ENCODE measurements at regions not wholly inside any gene's neighbourhood (a gene's known extent, or its start where the extent isn't known, plus 50 kb on each side); places are given as distances from the start of the nearest gene placed in this dataset.

DNA sequence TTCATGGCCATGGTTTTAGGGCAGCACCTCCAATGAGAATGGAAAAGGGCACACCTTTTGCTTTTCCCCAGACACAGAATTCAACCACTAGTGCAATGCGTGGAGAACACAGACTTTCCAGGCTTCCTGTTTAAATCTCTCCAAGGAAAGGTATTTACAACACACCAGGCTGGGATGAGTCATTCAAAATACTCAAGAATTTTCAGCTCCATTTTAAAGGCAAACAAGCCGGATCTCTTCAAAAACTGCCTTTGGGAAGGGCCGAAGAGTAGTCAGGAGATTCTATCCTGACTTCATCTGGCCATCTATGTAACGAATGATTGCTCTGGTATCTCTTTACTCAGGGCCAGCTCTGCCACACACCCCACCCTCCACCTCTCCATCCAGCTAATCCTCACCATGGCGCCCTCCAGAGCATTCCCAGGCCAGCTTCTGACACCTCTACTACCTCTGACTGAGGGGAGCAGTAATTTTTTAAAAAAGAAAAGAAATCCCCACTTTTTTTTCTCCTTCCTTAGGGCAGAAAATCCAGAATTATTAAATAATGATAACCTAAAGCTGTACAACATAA lies 254.6 kb downstream of the LY86 start:
- DNase-seq (no peak), ATAC-seq (replicated peaks in 1 of 4) (no peak)
- Histone ChIP-seq H3K27me3 (replicated peaks in 1 of 2; ENCODE audit: control insufficient read depth in 2 of 2, extremely low read depth in 1 of 2, insufficient read depth in 2 of 2, low read length in 1 of 2) (peaks cover 0 to 25% of the 10 kb centered on the region in 2 experiments), H3K27ac (ENCODE audit: low read length) (no peak overlapping the region), H3K9me3 (no peaks in the 10 kb centered on the region), H3K4me1 (ENCODE audit: control insufficient read depth in 1 of 2, extremely low read depth in 1 of 2, insufficient read depth in 2 of 2, low read length in 2 of 2) (no peaks in the 10 kb centered on the region), H3K36me3 (ENCODE audit: control insufficient read depth in 2 of 2, extremely low read depth in 1 of 2, insufficient read depth in 1 of 2, low read length in 1 of 2) (no peaks in the 10 kb centered on the region), H3K4me3 (ENCODE audit: control insufficient read depth in 1 of 2, extremely low read depth in 1 of 2, low read length in 1 of 2) (no peak overlapping the region)
- ChIA-PET POLR2A (interaction anchor here in 1 of 2 donors (0.6 kb wide), 1 partner anchor 14 kb away, joined by 4 read pairs; no protein-coding TSS in a partner anchor), CTCF (interaction anchor here in 1 of 2 donors (0.6 kb wide), 1 partner anchor 108 kb away, joined by 3 read pairs; no protein-coding TSS in a partner anchor)
- Mint-ChIP-seq H3K9me3 (peaks cover 11 to 15% (median 12%) of the 10 kb centered on the region in 3 donors), H3K27ac (no peak overlapping the region), H3K36me3 (no peaks in the 10 kb centered on the region), H3K27me3 (peaks cover 7 to 16% of the 10 kb centered on the region in 2 donors), H3K4me1 (no peaks in the 10 kb centered on the region), H3K4me3 (no peak overlapping the region)
- WGBS (ENCODE audit: insufficient coverage), result 100% methylated on average over 1 of the region's 5 CpGs

DNA sequence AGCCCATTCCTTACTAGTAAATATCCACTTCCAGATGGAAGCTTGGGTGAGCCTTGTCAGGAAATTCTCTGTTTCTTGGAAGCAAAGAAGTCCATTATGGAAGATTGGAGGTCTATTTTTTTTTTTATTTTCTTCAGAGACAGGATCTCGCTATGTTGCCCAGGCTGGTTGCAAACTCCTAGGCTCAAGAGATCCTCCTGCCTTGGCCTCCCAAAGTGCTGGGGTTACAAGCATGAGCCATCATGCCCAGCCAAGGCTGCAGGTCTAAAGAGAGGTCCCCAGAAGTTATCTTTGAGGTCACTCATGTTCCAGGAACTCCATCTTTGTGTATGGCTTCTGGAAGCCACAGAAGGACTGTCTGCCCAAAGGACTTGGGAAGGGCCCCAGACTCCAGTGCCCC lies 255.3 kb downstream of the LY86 start:
- H3K27me3 Mint-ChIP-seq, result peaks cover 7 to 14% of the 10 kb centered on the region in 2 donors
- Histone ChIP-seq H3K9me3 (no peaks in the 10 kb centered on the region), H3K27me3 (replicated peaks in 1 of 2; ENCODE audit: control insufficient read depth in 2 of 2, extremely low read depth in 1 of 2, insufficient read depth in 2 of 2, low read length in 1 of 2) (peaks cover 0 to 25% of the 10 kb centered on the region in 2 experiments), H3K4me1 (ENCODE audit: control insufficient read depth in 1 of 2, extremely low read depth in 1 of 2, insufficient read depth in 2 of 2, low read length in 2 of 2) (no peaks in the 10 kb centered on the region), H3K36me3 (ENCODE audit: control insufficient read depth in 2 of 2, extremely low read depth in 1 of 2, insufficient read depth in 1 of 2, low read length in 1 of 2) (no peaks in the 10 kb centered on the region), H3K4me3 (ENCODE audit: control insufficient read depth in 1 of 2, extremely low read depth in 1 of 2, low read length in 1 of 2) (no peak overlapping the region), H3K27ac (ENCODE audit: low read length) (no peak overlapping the region)
- no peak for DNase-seq
- ChIA-PET POLR2A (no interaction called here), CTCF (no interaction called here)
- H3K27ac Mint-ChIP-seq, result no peak overlapping the region
- H3K4me3 Mint-ChIP-seq, result no peak overlapping the region
- no peak for ATAC-seq (replicated peaks in 1 of 4)
- H3K9me3 Mint-ChIP-seq, result peaks cover 11 to 15% (median 12%) of the 10 kb centered on the region in 3 donors
- no peaks in the 10 kb centered on the region for H3K36me3 Mint-ChIP-seq
- 89% methylated on average over 1 of the region's 1 CpG for WGBS (ENCODE audit: insufficient coverage)
- no peaks in the 10 kb centered on the region for H3K4me1 Mint-ChIP-seq

DNA sequence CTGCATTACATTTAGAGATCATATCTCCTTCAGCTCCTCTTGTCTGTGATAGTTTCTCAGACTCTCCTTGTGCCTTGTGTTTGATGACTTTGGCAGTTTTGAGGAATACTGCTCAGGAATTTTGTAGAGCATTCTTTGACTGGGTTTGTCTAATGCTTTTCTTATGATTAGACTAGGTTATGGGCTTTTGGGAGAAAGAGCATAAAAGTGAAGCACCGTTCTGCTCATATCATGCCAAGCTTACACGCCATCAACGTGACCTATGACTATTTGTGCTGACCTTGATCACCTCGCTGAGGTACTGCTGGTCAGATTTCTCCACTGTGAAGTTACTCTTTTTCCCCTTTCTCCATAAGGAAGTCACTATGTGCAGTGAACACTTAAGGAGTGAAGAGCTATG lies 256.0 kb downstream of the LY86 start:
- no peak for ATAC-seq (replicated peaks in 1 of 4)
- CTCF ChIA-PET, result no interaction called here
- POLR2A ChIA-PET, result no interaction called here

DNA sequence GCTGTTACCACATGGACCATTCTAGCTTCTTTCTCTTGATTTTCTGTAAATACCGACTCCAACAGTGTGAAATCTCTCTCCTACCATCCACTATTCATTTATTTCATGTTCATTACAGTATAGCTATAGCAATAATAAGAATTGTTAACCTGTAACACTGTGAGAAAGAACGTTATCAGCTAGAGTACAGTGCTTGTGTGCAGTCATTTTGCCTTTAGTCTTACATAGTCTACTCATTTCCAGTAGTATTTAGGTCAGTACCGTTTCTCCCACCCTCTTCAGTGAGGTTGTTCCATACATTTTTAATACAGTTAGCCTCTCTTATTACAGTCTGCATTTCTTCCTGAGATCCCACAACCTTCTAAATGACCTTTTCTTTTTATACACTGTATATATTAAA lies 257.1 kb downstream of the LY86 start:
- Histone ChIP-seq H3K36me3 (ENCODE audit: control insufficient read depth in 2 of 2, extremely low read depth in 1 of 2, insufficient read depth in 1 of 2, low read length in 1 of 2) (no peaks in the 10 kb centered on the region), H3K9me3 (no peaks in the 10 kb centered on the region), H3K27me3 (replicated peaks in 1 of 2; ENCODE audit: control insufficient read depth in 2 of 2, extremely low read depth in 1 of 2, insufficient read depth in 2 of 2, low read length in 1 of 2) (peaks cover 0 to 25% of the 10 kb centered on the region in 2 experiments), H3K27ac (ENCODE audit: low read length) (no peak overlapping the region), H3K4me1 (ENCODE audit: control insufficient read depth in 1 of 2, extremely low read depth in 1 of 2, insufficient read depth in 2 of 2, low read length in 2 of 2) (no peaks in the 10 kb centered on the region), H3K4me3 (ENCODE audit: control insufficient read depth in 1 of 2, extremely low read depth in 1 of 2, low read length in 1 of 2) (no peak overlapping the region)
- Mint-ChIP-seq H3K4me3 (no peak overlapping the region), H3K9me3 (peaks cover 11 to 15% (median 12%) of the 10 kb centered on the region in 3 donors), H3K27me3 (peaks cover 7 to 9% of the 10 kb centered on the region in 2 donors), H3K36me3 (no peaks in the 10 kb centered on the region), H3K4me1 (no peaks in the 10 kb centered on the region), H3K27ac (no peak overlapping the region)
- POLR2A ChIA-PET, result no interaction called here
- ATAC-seq (replicated peaks in 1 of 4) (no peak), DNase-seq (no peak)
- WGBS (ENCODE audit: insufficient coverage), result no CpG with 5 or more reads among the region's 3 CpGs
- CTCF ChIA-PET, result interaction anchor here in 1 of 2 donors (0.6 kb wide), 1 partner anchor 1392 kb away, joined by 10 read pairs; no protein-coding TSS in a partner anchor

More for the DNA sequence above, 256.0 kb downstream of the LY86 start:
- H3K36me3 Mint-ChIP-seq, result no peaks in the 10 kb centered on the region
- no peaks in the 10 kb centered on the region for H3K36me3 ChIP-seq (ENCODE audit: control insufficient read depth in 2 of 2, extremely low read depth in 1 of 2, insufficient read depth in 1 of 2, low read length in 1 of 2)
- WGBS (ENCODE audit: insufficient coverage), result 100% methylated on average over 3 of the region's 4 CpGs
- DNase-seq, result no peak
- H3K4me3 ChIP-seq (ENCODE audit: control insufficient read depth in 1 of 2, extremely low read depth in 1 of 2, low read length in 1 of 2), result no peak overlapping the region
- H3K9me3 ChIP-seq, result no peaks in the 10 kb centered on the region
- peaks cover 7 to 11% of the 10 kb centered on the region in 2 donors for H3K27me3 Mint-ChIP-seq
- H3K27ac Mint-ChIP-seq, result no peak overlapping the region
- peaks cover 11 to 15% (median 12%) of the 10 kb centered on the region in 3 donors for H3K9me3 Mint-ChIP-seq
- H3K4me3 Mint-ChIP-seq, result no peak overlapping the region
- no peak overlapping the region for H3K27ac ChIP-seq (ENCODE audit: low read length)
- H3K27me3 ChIP-seq (replicated peaks in 1 of 2; ENCODE audit: control insufficient read depth in 2 of 2, extremely low read depth in 1 of 2, insufficient read depth in 2 of 2, low read length in 1 of 2), result peaks cover 0 to 21% of the 10 kb centered on the region in 2 experiments
- no peaks in the 10 kb centered on the region for H3K4me1 Mint-ChIP-seq
- no peaks in the 10 kb centered on the region for H3K4me1 ChIP-seq (ENCODE audit: control insufficient read depth in 1 of 2, extremely low read depth in 1 of 2, insufficient read depth in 2 of 2, low read length in 2 of 2)

DNA sequence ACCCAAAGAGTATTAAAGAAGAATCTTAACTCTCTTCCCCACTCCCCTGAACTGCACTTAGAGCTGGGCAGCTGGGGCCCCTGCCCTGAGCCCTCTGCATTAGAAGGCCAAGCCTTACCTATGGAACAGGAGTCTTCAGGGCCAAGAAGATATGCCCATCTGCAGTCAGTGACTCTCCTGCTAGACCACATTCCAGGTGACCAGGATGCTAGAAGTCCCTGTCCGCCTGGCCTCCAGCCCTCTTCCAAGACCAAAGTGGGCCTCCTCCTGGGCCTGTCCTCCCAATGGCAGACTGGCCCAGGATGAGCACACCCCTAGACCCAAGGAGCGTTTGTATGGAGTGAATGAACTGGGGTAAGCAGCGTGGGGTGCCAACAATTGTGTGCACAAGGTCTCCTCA lies 259.1 kb downstream of the LY86 start:
- ChIA-PET CTCF (no interaction called here), POLR2A (no interaction called here)
- H3K4me1 Mint-ChIP-seq, result no peaks in the 10 kb centered on the region
- DNase-seq (no peak), ATAC-seq (replicated peaks in 1 of 4) (no peak)
- Histone ChIP-seq H3K4me3 (ENCODE audit: control insufficient read depth in 1 of 2, extremely low read depth in 1 of 2, low read length in 1 of 2) (no peak overlapping the region), H3K36me3 (ENCODE audit: control insufficient read depth in 2 of 2, extremely low read depth in 1 of 2, insufficient read depth in 1 of 2, low read length in 1 of 2) (no peaks in the 10 kb centered on the region), H3K9me3 (no peaks in the 10 kb centered on the region), H3K27ac (ENCODE audit: low read length) (no peak overlapping the region), H3K27me3 (replicated peaks in 1 of 2; ENCODE audit: control insufficient read depth in 2 of 2, extremely low read depth in 1 of 2, insufficient read depth in 2 of 2, low read length in 1 of 2) (peaks cover 0 to 17% of the 10 kb centered on the region in 2 experiments), H3K4me1 (ENCODE audit: control insufficient read depth in 1 of 2, extremely low read depth in 1 of 2, insufficient read depth in 2 of 2, low read length in 2 of 2) (no peaks in the 10 kb centered on the region)
- H3K36me3 Mint-ChIP-seq, result no peaks in the 10 kb centered on the region
- no CpG with 5 or more reads among the region's 3 CpGs for WGBS (ENCODE audit: insufficient coverage)
- peaks cover 11 to 15% (median 12%) of the 10 kb centered on the region in 3 donors for H3K9me3 Mint-ChIP-seq
- H3K27me3 Mint-ChIP-seq, result peaks cover 0 to under 1% of the 10 kb centered on the region in 2 donors
- no peak overlapping the region for H3K4me3 Mint-ChIP-seq
- H3K27ac Mint-ChIP-seq, result no peak overlapping the region

DNA sequence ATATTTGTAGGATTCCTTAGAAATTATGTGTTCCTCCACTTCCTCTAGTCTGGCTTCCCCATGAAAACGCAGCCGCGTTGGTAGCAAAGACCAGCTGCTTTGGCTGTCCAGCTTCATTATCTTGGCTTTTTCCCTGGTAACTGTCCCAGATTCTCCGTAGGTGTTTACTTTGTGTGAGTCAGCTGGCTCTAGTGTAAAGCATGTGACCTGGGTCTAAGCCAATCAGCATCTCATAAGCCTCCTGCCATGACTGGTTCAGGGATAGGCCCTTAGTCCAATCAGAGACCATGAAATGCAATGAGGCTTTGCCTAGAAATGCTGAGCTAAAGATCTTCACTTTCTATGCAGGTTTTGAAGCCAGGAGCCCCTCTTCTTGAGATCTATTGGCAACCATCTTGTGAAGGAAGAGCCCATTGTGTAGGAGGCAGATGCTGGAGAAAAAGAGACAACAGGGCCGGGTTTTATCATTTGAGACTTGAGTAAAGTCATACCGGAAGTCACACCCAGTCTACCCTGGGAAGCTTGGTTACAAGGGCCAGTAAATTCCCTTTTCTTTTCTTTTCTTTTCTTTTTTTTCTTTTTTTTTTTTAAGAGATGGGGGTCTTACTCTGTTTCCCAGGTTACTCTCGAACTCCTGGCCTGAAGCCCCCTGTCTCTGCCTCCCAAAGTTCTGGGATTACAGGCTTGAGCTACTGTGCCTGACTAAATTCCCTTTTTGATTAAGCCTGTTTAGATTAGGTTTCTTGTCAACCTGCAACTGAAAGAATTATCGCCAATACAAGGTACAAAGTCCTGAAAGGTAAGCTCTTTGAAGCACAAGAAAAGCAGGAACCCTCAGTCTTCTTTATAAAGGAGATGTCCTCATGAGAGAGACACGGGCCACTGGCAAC lies 256.5 kb upstream of the RREB1 start:
- Histone ChIP-seq H3K27me3 (replicated peaks in 1 of 2; ENCODE audit: control insufficient read depth in 2 of 2, extremely low read depth in 1 of 2, insufficient read depth in 2 of 2, low read length in 1 of 2) (peaks cover 0 to 12% of the 10 kb centered on the region in 2 experiments), H3K4me3 (ENCODE audit: control insufficient read depth in 1 of 2, extremely low read depth in 1 of 2, low read length in 1 of 2) (no peak overlapping the region), H3K9me3 (no peaks in the 10 kb centered on the region), H3K36me3 (ENCODE audit: control insufficient read depth in 2 of 2, extremely low read depth in 1 of 2, insufficient read depth in 1 of 2, low read length in 1 of 2) (no peaks in the 10 kb centered on the region), H3K4me1 (ENCODE audit: control insufficient read depth in 1 of 2, extremely low read depth in 1 of 2, insufficient read depth in 2 of 2, low read length in 2 of 2) (peaks cover under 1 to 3% of the 10 kb centered on the region in 2 experiments), H3K27ac (ENCODE audit: low read length) (no peak overlapping the region)
- no peaks in the 10 kb centered on the region for H3K36me3 Mint-ChIP-seq
- peaks cover 2% of the 10 kb centered on the region in 3 donors for H3K9me3 Mint-ChIP-seq
- H3K4me1 Mint-ChIP-seq, result peaks cover 5 to 6% (median 5%) of the 10 kb centered on the region in 3 donors
- no peak overlapping the region for H3K4me3 Mint-ChIP-seq
- H3K27me3 Mint-ChIP-seq, result no peaks in the 10 kb centered on the region
- DNase-seq (no peak), ATAC-seq (replicated peaks in 1 of 4) (no peak)
- WGBS (ENCODE audit: insufficient coverage), result 58% methylated on average over 2 of the region's 9 CpGs
- ChIA-PET POLR2A (no interaction called here), CTCF (interaction anchor here in 1 of 2 donors (0.6 kb wide), 1 partner anchor 782 kb away, joined by 3 read pairs; no protein-coding TSS in a partner anchor)
- H3K27ac Mint-ChIP-seq, result no peak overlapping the region
